GM23248 (cell line): ENCODE measurements at regions not wholly inside any gene's neighbourhood (a gene's known extent, or its start where the extent isn't known, plus 50 kb on each side); places are given as distances from the start of the nearest gene placed in this dataset.
"Not testable (repeated sequence)": the region's sequence is repeated elsewhere in the genome, so short reads cannot be mapped to it uniquely, and the experiment has no call there.

ENCODE experiments used
- DNase-seq: peaks from one replicate; pipeline ENCODE4 v3.0.0-alpha.2; 2015
- H2AFZ ChIP-seq: fragments of 200-600 bp; sonication (generic); 2 replicates; pipeline ENCODE4 v1.6.1; 2016; ENCODE audit warnings: antibody characterized with exemption
- H3F3A ChIP-seq: fragments of 200-600 bp; sonication (generic); 2 replicates; pipeline ENCODE4 v1.6.1; 2016; ENCODE audit warnings: mild to moderate bottlenecking, antibody characterized with exemption, mixed run types; ENCODE audit not compliant: insufficient read depth
- H3K27ac ChIP-seq: fragments of 200-600 bp; sonication (generic); 2 replicates; pipeline ENCODE4 v1.5.1; 2016; ENCODE audit warnings: mild to moderate bottlenecking
- H3K27me3 ChIP-seq: fragments of 200-600 bp; sonication (generic); replicated peaks from 2 replicates; pipeline ENCODE4 v1.6.1; 2016; ENCODE audit warnings: mild to moderate bottlenecking; ENCODE audit not compliant: insufficient read depth
- H3K36me3 ChIP-seq: fragments of 200-600 bp; sonication (generic); 2 replicates; pipeline ENCODE4 v1.6.1; 2016; ENCODE audit warnings: low read depth, mild to moderate bottlenecking
- H3K4me1 ChIP-seq: fragments of 200-600 bp; sonication (generic); 2 replicates; pipeline ENCODE4 v1.6.1; 2016; ENCODE audit warnings: mild to moderate bottlenecking; ENCODE audit not compliant: insufficient read depth
- H3K4me2 ChIP-seq: fragments of 200-600 bp; sonication (generic); one replicate; pipeline ENCODE4 v1.6.1; 2016; ENCODE audit warnings: mild to moderate bottlenecking; ENCODE audit not compliant: unreplicated experiment
- H3K4me3 ChIP-seq: fragments of 200-600 bp; sonication (generic); 2 replicates; pipeline ENCODE4 v1.5.1; 2016; ENCODE audit warnings: mild to moderate bottlenecking
- H3K79me2 ChIP-seq: fragments of 200-600 bp; sonication (generic); 2 replicates; pipeline ENCODE4 v1.6.1; 2016; ENCODE audit warnings: mild to moderate bottlenecking; ENCODE audit not compliant: insufficient read depth
- H3K9ac ChIP-seq: fragments of 200-600 bp; sonication (generic); 2 replicates; pipeline ENCODE4 v1.6.1; 2016; ENCODE audit warnings: mild to moderate bottlenecking
- H3K9me2 ChIP-seq: fragments of 200-600 bp; sonication (generic); 2 replicates; pipeline ENCODE4 v1.6.1; 2016; ENCODE audit warnings: mixed run types, mild to moderate bottlenecking, moderate library complexity; ENCODE audit not compliant: insufficient read depth
- H3K9me3 ChIP-seq: fragments of 200-600 bp; sonication (generic); one replicate; pipeline ENCODE4 v1.6.1; 2017; ENCODE audit warnings: low read depth
- H4K20me1 ChIP-seq: fragments of 200-600 bp; sonication (generic); 2 replicates; pipeline ENCODE4 v1.6.0; 2016; ENCODE audit not compliant: insufficient read depth
- EZH2 ChIP-seq: fragments of 200-600 bp; sonication (generic); IDR thresholded peaks from 2 replicates; pipeline ENCODE4 v1.6.1; 2018; ENCODE audit warnings: antibody characterized with exemption, mild to moderate bottlenecking; ENCODE audit not compliant: insufficient read depth, poor library complexity, severe bottlenecking
- EZH2phosphoT487 ChIP-seq: fragments of 200-600 bp; sonication (generic); IDR thresholded peaks from 2 replicates; pipeline ENCODE4 v1.6.1; 2018; ENCODE audit warnings: antibody characterized with exemption, moderate library complexity, mild to moderate bottlenecking, low read depth; ENCODE audit not compliant: insufficient read depth
- WGBS, 2 experiments: methylation state at CpG; one replicate each; pipeline ENCODE4 v1.1.6; 2015 to 2017; ENCODE audit warnings: low lambda C conversion rate in 2 of 2, low coverage in 1 of 2; ENCODE audit errors: missing lambda C conversion rate in 2 of 2; 5-methylcytosine and 5-hydroxymethylcytosine counted together
- in situ Hi-C: fragments of 300-500 bp; cut with MboI; formaldehyde crosslinking; loops from 2 replicates; pipeline ENCODE4 v1.15.0; 2020

DNA sequence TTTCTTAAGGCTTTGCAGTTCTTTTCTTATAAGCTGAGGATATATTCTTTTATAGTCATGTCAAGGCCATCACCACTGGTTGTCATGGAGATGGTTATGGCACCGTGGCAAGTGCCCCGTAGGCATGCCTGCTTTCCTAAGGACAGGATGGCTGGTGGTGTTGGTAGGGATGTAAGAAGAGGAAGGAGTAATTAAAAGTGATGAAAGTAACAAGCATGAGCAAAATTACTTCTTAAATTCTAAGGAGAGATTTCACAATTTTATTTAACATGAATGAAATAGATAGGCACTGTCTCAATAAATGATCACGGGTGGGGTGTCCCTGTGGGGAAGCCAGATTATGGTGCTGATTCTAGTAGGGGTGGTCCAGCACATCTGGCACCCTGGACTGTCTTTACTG lies 290.2 kb upstream of the KLF4 start:
- in situ Hi-C loops, result no loop called here
- Histone ChIP-seq H3K4me3 (no peak overlapping the region), H3K4me2 (no peak overlapping the region), H3K27ac (no peak overlapping the region), H3K9me3 (no peaks in the 10 kb centered on the region), H2AFZ (no peak overlapping the region), H3F3A (peaks cover 10% of the 10 kb centered on the region), H3K9ac (no peak overlapping the region), H3K79me2 (no peaks in the 10 kb centered on the region), H3K4me1 (peaks cover 21% of the 10 kb centered on the region), H3K36me3 (no peaks in the 10 kb centered on the region), H3K9me2 (no peaks in the 10 kb centered on the region), H4K20me1 (no peaks in the 10 kb centered on the region), H3K27me3 (no peaks in the 10 kb centered on the region)
- WGBS, 2 experiments, result 90 to 95% methylated on average over 3 of the region's 3 CpGs
- TF ChIP-seq EZH2phosphoT487, result no peak
- no peak for TF ChIP-seq EZH2
- DNase-seq, result no peak

DNA sequence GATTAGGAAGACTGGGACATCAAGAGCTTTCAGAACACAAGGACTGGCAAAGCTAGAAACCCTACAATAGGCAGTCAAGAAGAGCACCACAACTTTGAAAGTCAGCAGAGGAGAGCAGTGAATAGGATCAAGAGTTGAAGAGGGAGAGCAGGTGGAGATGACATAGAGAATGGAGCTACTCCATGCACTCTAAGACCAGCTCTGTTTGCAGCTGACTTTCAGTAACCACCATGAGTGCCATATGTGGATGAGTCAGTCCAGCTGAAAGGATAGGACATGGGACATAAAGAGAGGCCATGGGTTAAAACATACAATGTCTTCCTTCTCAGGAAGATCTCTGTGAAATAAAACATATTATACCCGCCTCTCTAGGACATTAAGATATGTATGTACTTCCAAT lies 289.1 kb upstream of the KLF4 start:
- no peak for DNase-seq
- no peak overlapping the region for H3K27ac ChIP-seq
- H2AFZ ChIP-seq, result no peak overlapping the region
- TF ChIP-seq EZH2 (no peak), EZH2phosphoT487 (no peak)
- H4K20me1 ChIP-seq, result no peaks in the 10 kb centered on the region
- in situ Hi-C loops, result no loop called here
- peaks cover 10% of the 10 kb centered on the region for H3F3A ChIP-seq
- H3K9me2 ChIP-seq, result no peaks in the 10 kb centered on the region
- no peak overlapping the region for H3K4me3 ChIP-seq
- 85 to 95% methylated on average over 1 of the region's 1 CpG for WGBS, 2 experiments
- H3K79me2 ChIP-seq, result no peaks in the 10 kb centered on the region
- peaks cover 14% of the 10 kb centered on the region for H3K4me1 ChIP-seq
- no peak overlapping the region for H3K4me2 ChIP-seq
- no peaks in the 10 kb centered on the region for H3K27me3 ChIP-seq
- H3K36me3 ChIP-seq, result no peaks in the 10 kb centered on the region
- H3K9ac ChIP-seq, result no peak overlapping the region
- no peaks in the 10 kb centered on the region for H3K9me3 ChIP-seq

DNA sequence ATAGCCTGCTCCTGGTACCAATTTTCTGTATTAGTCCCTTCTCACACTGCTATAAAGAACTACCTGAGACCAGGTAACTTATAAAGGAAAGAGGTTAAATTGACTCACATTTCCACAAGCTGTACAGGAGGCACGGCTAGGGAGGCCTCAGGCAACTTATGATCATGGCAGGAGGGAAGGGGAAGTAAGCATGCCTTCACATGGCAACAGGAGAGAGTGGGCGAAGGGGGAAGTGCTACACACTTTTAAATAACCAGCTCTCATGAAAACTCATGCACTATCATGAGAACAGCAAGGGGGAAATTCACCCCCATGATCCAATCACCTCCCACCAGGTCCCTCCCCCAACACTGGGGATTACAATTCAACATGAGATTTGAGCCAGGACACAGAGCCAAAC lies 284.5 kb upstream of the KLF4 start:
- H3F3A ChIP-seq, H4K20me1 ChIP-seq, H2AFZ ChIP-seq, DNase-seq, H3K4me2 ChIP-seq, H3K9me3 ChIP-seq, H3K27me3 ChIP-seq, H3K9ac ChIP-seq, in situ Hi-C loops, H3K27ac ChIP-seq, H3K79me2 ChIP-seq, H3K4me1 ChIP-seq, H3K9me2 ChIP-seq, H3K36me3 ChIP-seq, H3K4me3 ChIP-seq: not testable (repeated sequence)
- WGBS, 2 experiments, result 74 to 82% methylated on average over 2 of the region's 2 CpGs

DNA sequence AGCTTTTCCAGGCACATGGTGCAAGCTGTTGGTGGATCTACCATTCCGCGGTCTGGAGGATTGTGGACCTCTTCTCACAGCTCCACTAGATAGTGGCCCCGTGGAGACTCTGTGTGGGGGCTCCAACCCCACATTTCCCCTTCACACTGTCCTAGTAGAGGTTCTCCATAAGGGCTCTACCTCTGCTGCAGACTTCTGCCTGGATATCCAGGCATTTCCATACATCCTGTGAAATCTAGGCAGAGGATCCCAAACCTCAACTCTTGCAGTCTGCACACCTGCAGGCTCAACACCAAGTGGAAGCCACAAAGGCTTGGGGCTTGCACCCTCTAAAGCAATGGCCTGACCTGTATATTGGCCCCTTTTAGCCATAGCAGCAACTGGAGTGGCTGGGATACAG lies 283.4 kb upstream of the KLF4 start:
- 67 to 72% methylated on average over 3 of the region's 3 CpGs for WGBS, 2 experiments
- Histone ChIP-seq H3K9me2 (no peaks in the 10 kb centered on the region), H3K9ac (no peak overlapping the region), H3K27ac (no peak overlapping the region), H3K27me3 (no peaks in the 10 kb centered on the region), H3K4me1 (no peaks in the 10 kb centered on the region), H4K20me1 (no peaks in the 10 kb centered on the region), H3K36me3 (no peaks in the 10 kb centered on the region), H3K9me3 (no peaks in the 10 kb centered on the region), H3F3A (no peaks in the 10 kb centered on the region), H3K4me2 (no peak overlapping the region), H3K4me3 (no peak overlapping the region), H3K79me2 (no peaks in the 10 kb centered on the region), H2AFZ (no peak overlapping the region)
- DNase-seq, result no peak
- in situ Hi-C loops, result no loop called here
- no peak for TF ChIP-seq EZH2
- no peak for TF ChIP-seq EZH2phosphoT487

DNA sequence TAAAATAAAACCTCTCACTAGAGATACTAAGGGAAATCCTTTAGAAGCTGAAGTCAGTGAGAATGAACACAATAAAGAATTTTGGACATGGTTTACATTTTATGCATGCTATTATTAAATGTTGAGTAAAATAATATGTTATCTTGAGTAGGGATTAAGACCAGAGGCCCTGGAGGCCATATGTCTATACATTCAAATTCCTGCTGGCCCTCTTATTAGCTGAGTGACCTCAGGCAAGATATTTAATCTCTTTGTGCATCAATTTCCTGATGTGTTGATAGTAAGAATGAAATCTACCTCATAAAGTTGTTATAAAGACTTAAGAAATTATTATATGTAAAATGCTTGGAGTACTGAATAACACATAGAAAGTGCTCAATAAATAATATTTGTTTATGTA lies 281.1 kb upstream of the KLF4 start:
- H4K20me1 ChIP-seq, result no peaks in the 10 kb centered on the region
- H3K27me3 ChIP-seq, result no peaks in the 10 kb centered on the region
- no peak overlapping the region for H3K27ac ChIP-seq
- H3F3A ChIP-seq, result no peaks in the 10 kb centered on the region
- H3K9me3 ChIP-seq, result no peaks in the 10 kb centered on the region
- no peak overlapping the region for H2AFZ ChIP-seq
- H3K9ac ChIP-seq, result no peak overlapping the region
- TF ChIP-seq EZH2, result no peak
- TF ChIP-seq EZH2phosphoT487, result no peak
- in situ Hi-C loops, result no loop called here
- H3K36me3 ChIP-seq, result no peaks in the 10 kb centered on the region
- no peaks in the 10 kb centered on the region for H3K79me2 ChIP-seq
- H3K4me1 ChIP-seq, result no peaks in the 10 kb centered on the region
- no peaks in the 10 kb centered on the region for H3K9me2 ChIP-seq
- DNase-seq, result no peak
- no peak overlapping the region for H3K4me3 ChIP-seq
- H3K4me2 ChIP-seq, result no peak overlapping the region
